H1 (cell line): ENCODE measurements at regions not wholly inside any gene's neighbourhood (a gene's known extent, or its start where the extent isn't known, plus 50 kb on each side); places are given as distances from the start of the nearest gene placed in this dataset.

Experiments used
- ATF3 ChIP-seq: IDR thresholded peaks from 2 replicates; pipeline ENCODE4 v1.6.1; 2011; ENCODE audit warnings: low read depth, mild to moderate bottlenecking, low read length; ENCODE audit not compliant: insufficient read depth
- CEBPB ChIP-seq: IDR thresholded peaks from 2 replicates; pipeline ENCODE4 v1.6.1; 2012; ENCODE audit warnings: low read depth, low read length
- CHD7 ChIP-seq: fragments of 300-600 bp; sonication (generic); IDR thresholded peaks from 2 replicates; pipeline ENCODE4 v1.7.1; 2012; ENCODE audit warnings: low read length, moderate library complexity, mild to moderate bottlenecking, inconsistent platforms; ENCODE audit not compliant: insufficient replicate concordance
- MAX ChIP-seq: IDR thresholded peaks from 2 replicates; pipeline ENCODE4 v1.6.1; 2012; ENCODE audit warnings: inconsistent platforms
- SP4 ChIP-seq: IDR thresholded peaks from 2 replicates; pipeline ENCODE4 v1.6.1; 2012; ENCODE audit warnings: low read length, inconsistent platforms

GRCh38 chr10:58140691-58141347 is 126.9 kb downstream of the IPMK start (continued):
- TF ChIP-seq CHD7 (no peak), ATF3 (no peak), MAX (no peak), CEBPB (no peak), SP4 (no peak)
